DOHH2 (cell line): ENCODE measurements at regions not wholly inside any gene's neighbourhood (a gene's known extent, or its start where the extent isn't known, plus 50 kb on each side); places are given as distances from the start of the nearest gene placed in this dataset.

Source experiments
- H3F3A ChIP-seq: fragments of 200-600 bp; sonication (generic), shearing (Covaris generic); 2 replicates; pipeline ENCODE4 v1.6.0; 2016; ENCODE audit warnings: antibody characterized with exemption, mild to moderate bottlenecking; ENCODE audit not compliant: control insufficient read depth, insufficient read depth
- H3K27ac ChIP-seq: fragments of 200-600 bp; sonication (generic); 2 replicates; pipeline ENCODE4 v1.5.1; 2014; ENCODE audit warnings: low read depth, mild to moderate bottlenecking, low read length, moderate library complexity
- H3K27me3 ChIP-seq: fragments of 200-600 bp; sonication (generic); 2 replicates; pipeline ENCODE4 v1.6.1; 2014; ENCODE audit warnings: mild to moderate bottlenecking, low read length, mixed read lengths; ENCODE audit not compliant: control insufficient read depth
- H3K36me3 ChIP-seq: fragments of 200-600 bp; sonication (generic); 2 replicates; pipeline ENCODE4 v1.6.1; 2014; ENCODE audit warnings: mild to moderate bottlenecking, low read length, moderate library complexity, mixed read lengths; ENCODE audit not compliant: control insufficient read depth
- H3K4me1 ChIP-seq: fragments of 200-600 bp; sonication (generic); 2 replicates; pipeline ENCODE4 v1.6.1; 2014; ENCODE audit warnings: mild to moderate bottlenecking, low read length, mixed read lengths; ENCODE audit not compliant: control insufficient read depth
- H3K4me2 ChIP-seq: fragments of 200-600 bp; sonication (generic); 2 replicates; pipeline ENCODE4 v1.6.0; 2014; ENCODE audit warnings: mild to moderate bottlenecking, low read length, moderate library complexity
- H3K4me3 ChIP-seq: fragments of 200-600 bp; sonication (generic); 2 replicates; pipeline ENCODE4 v1.5.1; 2014; ENCODE audit warnings: mild to moderate bottlenecking, low read length, mixed read lengths
- H3K79me2 ChIP-seq: fragments of 200-600 bp; sonication (generic); 2 replicates; pipeline ENCODE4 v1.6.1; 2014; ENCODE audit warnings: mild to moderate bottlenecking, low read length, mixed read lengths; ENCODE audit not compliant: control insufficient read depth
- H3K9me2 ChIP-seq: fragments of 200-600 bp; sonication (generic); replicated peaks from 2 replicates; pipeline ENCODE4 v1.6.1; 2014; ENCODE audit warnings: mild to moderate bottlenecking, low read length, mixed read lengths; ENCODE audit not compliant: control insufficient read depth
- H3K9me3 ChIP-seq: fragments of 200-600 bp; sonication (generic); 2 replicates; pipeline ENCODE4 v1.6.1; 2014; ENCODE audit warnings: antibody characterized with exemption, low read length, mixed read lengths; ENCODE audit not compliant: control insufficient read depth, insufficient read depth
- H4K20me1 ChIP-seq: fragments of 200-600 bp; sonication (generic); 2 replicates; pipeline ENCODE4 v1.6.0; 2014; ENCODE audit warnings: low read depth, mild to moderate bottlenecking, antibody characterized with exemption, low read length, moderate library complexity; ENCODE audit not compliant: control insufficient read depth, insufficient read depth
- EZH2phosphoT487 ChIP-seq: fragments of 200-600 bp; sonication (generic); IDR thresholded peaks from 2 replicates; pipeline ENCODE4 v1.6.1; 2017; ENCODE audit warnings: borderline replicate concordance, mild to moderate bottlenecking, antibody characterized with exemption, low read length, moderate library complexity, mixed read lengths
- TF ChIP-seq, protein P1 (sequence below): fragments of 200-600 bp; sonication (generic); IDR thresholded peaks from one replicate; pipeline ENCODE4 v1.5.1; 2014; ENCODE audit warnings: antibody characterized with exemption, mild to moderate bottlenecking, low read depth, low read length; ENCODE audit not compliant: poor library complexity, severe bottlenecking

- Histone ChIP-seq H3K4me3 (no peak overlapping the region), H3K79me2 (no peaks in the 10 kb centered on the region), H3K9me2 (no peaks in the 10 kb centered on the region), H3K36me3 (no peaks in the 10 kb centered on the region), H3K27ac (no peak overlapping the region), H4K20me1 (no peaks in the 10 kb centered on the region), H3K4me1 (no peaks in the 10 kb centered on the region), H3F3A (no peaks in the 10 kb centered on the region), H3K9me3 (no peaks in the 10 kb centered on the region), H3K27me3 (no peaks in the 10 kb centered on the region), H3K4me2 (no peak overlapping the region)
- TF ChIP-seq, protein P1, sequence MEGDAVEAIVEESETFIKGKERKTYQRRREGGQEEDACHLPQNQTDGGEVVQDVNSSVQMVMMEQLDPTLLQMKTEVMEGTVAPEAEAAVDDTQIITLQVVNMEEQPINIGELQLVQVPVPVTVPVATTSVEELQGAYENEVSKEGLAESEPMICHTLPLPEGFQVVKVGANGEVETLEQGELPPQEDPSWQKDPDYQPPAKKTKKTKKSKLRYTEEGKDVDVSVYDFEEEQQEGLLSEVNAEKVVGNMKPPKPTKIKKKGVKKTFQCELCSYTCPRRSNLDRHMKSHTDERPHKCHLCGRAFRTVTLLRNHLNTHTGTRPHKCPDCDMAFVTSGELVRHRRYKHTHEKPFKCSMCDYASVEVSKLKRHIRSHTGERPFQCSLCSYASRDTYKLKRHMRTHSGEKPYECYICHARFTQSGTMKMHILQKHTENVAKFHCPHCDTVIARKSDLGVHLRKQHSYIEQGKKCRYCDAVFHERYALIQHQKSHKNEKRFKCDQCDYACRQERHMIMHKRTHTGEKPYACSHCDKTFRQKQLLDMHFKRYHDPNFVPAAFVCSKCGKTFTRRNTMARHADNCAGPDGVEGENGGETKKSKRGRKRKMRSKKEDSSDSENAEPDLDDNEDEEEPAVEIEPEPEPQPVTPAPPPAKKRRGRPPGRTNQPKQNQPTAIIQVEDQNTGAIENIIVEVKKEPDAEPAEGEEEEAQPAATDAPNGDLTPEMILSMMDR: no peak
- TF ChIP-seq EZH2phosphoT487: no peak
These were observed 249.2 kb downstream of the BTG1 start for GRCh38 chr12:91896286-91897024.

DNA sequence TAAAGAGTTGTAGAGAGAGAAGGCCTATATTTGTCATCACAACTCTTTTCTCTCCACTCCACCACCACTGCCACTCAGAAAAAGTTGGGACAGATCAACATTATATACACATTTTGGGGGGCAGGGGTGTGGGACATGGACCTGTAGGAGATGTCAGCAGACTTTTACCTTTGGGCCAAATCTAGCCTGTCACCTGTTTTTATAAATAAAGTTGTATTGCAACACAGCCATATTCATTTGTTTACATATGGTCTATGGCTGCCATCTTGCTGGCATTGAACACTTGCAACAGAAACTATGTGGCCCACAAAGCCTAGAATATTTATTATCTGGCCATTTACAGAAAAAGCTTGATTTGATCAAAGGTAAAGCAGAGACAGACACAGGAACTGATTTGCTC lies 250.7 kb downstream of the BTG1 start:
- no peaks in the 10 kb centered on the region for H3K9me2 ChIP-seq
- no peaks in the 10 kb centered on the region for H3K9me3 ChIP-seq
- H3K4me1 ChIP-seq: no peaks in the 10 kb centered on the region
- 0 out of 2 replicates have a peak, but pooled peaks cover under 1% of the 10 kb centered on the region for H3K27me3 ChIP-seq
- no peaks in the 10 kb centered on the region for H3K36me3 ChIP-seq
- H3K79me2 ChIP-seq: no peaks in the 10 kb centered on the region
- TF ChIP-seq, protein P1: no peak
- no peak for TF ChIP-seq EZH2phosphoT487
- H3F3A ChIP-seq: no peaks in the 10 kb centered on the region
- H4K20me1 ChIP-seq: no peaks in the 10 kb centered on the region
- H3K4me3 ChIP-seq: no peak overlapping the region
- H3K27ac ChIP-seq: no peak overlapping the region
- no peak overlapping the region for H3K4me2 ChIP-seq

DNA sequence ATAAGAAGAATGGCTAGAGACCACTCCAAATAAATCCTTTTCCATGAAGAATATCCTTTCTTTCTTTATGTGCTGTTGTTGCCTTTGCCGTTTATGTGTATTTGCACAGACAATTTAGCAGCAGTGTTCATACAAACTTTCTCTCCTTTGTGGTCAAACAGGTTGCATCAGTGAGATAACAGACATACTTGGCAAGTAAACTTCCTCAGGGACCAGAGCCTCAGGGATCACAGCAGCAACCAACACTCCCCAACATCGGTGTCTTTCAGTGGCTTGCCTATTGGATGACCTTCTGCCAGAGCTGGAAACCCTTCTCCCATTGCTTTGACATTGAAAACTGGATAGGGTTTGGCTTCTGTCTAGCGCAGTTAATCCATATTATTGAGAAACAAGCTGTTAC lies 252.2 kb downstream of the BTG1 start:
- H3K9me2 ChIP-seq: no peaks in the 10 kb centered on the region
- no peak overlapping the region for H3K4me2 ChIP-seq
- TF ChIP-seq, protein P1: no peak
- H3K27me3 ChIP-seq: 0 out of 2 replicates have a peak, but pooled peaks cover 3% of the 10 kb centered on the region
- no peaks in the 10 kb centered on the region for H3K79me2 ChIP-seq
- H3K9me3 ChIP-seq: no peaks in the 10 kb centered on the region
- no peaks in the 10 kb centered on the region for H4K20me1 ChIP-seq
- H3K4me1 ChIP-seq: no peaks in the 10 kb centered on the region
- no peaks in the 10 kb centered on the region for H3K36me3 ChIP-seq
- no peak overlapping the region for H3K27ac ChIP-seq
- H3K4me3 ChIP-seq: no peak overlapping the region
- H3F3A ChIP-seq: no peaks in the 10 kb centered on the region
